H1 (cell line): ENCODE measurements at regions not wholly inside any gene's neighbourhood (a gene's known extent, or its start where the extent isn't known, plus 50 kb on each side); places are given as distances from the start of the nearest gene placed in this dataset.

Source experiments
- BACH1 ChIP-seq: IDR thresholded peaks from 2 replicates; pipeline ENCODE4 v1.6.1; 2012; ENCODE audit warnings: low read length, improper control_type of control experiment
- CEBPB ChIP-seq: IDR thresholded peaks from 2 replicates; pipeline ENCODE4 v1.6.1; 2012; ENCODE audit warnings: low read depth, low read length
- CHD7 ChIP-seq: fragments of 300-600 bp; sonication (generic); IDR thresholded peaks from 2 replicates; pipeline ENCODE4 v1.7.1; 2012; ENCODE audit warnings: low read length, moderate library complexity, mild to moderate bottlenecking, inconsistent platforms; ENCODE audit not compliant: insufficient replicate concordance
- CREB1 ChIP-seq: IDR thresholded peaks from 2 replicates; pipeline ENCODE4 v1.6.1; 2012; ENCODE audit warnings: inconsistent platforms
- PHF8 ChIP-seq: fragments of 200-600 bp; sonication (generic); conservative IDR thresholded peaks from 2 replicates; pipeline ENCODE4 v1.7.1; 2012; ENCODE audit warnings: low read depth, mild to moderate bottlenecking, inconsistent platforms, low read length, moderate library complexity

DNA sequence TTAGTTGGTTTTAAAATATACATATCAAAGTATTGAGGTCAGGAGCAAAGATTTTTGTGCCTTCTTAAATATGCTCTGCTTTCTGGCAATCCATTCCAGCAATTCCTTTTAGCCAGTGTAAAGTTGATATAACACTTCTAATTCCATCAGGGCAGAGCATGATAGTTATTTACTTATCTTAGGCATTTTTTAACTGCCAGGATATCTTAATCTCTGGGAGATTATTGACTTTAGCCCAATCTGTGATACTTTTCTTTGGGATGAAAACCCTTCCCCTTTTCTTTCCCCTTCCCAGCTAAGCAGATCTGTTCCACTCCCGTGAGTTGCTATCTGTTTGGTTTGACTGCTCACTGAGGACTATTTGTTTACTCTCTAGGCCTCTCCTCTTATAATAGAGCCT, 168.7 kb upstream of the RSPO3 start (continued):
- TF ChIP-seq CHD7 = no peak
- no peak for TF ChIP-seq CEBPB
- no peak for TF ChIP-seq CREB1
- TF ChIP-seq BACH1 = no peak
- no peak for TF ChIP-seq PHF8
